ENCODE measurements at regions not wholly inside any gene's neighbourhood (a gene's known extent, or its start where the extent isn't known, plus 50 kb on each side); places are given as distances from the start of the nearest gene placed in this dataset.

DNA sequence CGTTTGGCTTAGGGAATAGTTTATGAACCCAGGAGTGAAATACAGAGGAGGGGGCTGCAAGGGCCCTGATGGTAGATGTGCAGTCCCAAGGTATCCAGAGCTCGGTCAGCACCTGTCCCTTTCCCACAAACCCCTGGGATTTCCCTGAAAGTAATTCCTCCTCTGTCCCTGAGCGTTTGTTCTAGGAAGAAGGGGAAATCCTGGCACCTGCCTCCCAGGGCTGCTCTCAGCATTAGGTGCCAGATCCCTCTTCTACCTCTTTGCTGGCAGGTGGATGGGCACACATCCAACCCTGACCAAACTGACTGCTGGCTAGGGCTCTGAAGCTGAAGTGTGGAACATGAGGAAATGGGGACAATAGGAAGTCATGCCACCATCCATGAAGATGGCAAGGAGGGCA, 824.0 kb downstream of the SLC4A3 start:
- peaks cover 13% of the 10 kb centered on the region for H3K9me3 Mint-ChIP-seq
- H3K4me3 Mint-ChIP-seq: no peak overlapping the region
- H3K27me3 Mint-ChIP-seq: no peaks in the 10 kb centered on the region
- ATAC-seq (replicated peaks; ENCODE audit: extremely low read depth, poor library complexity, severe bottlenecking) (no peak), DNase-seq (ENCODE audit: low spot score in 2 of 2) (no peak)
- no peak overlapping the region for H3K27ac Mint-ChIP-seq (ENCODE audit: low read depth)
- H3K36me3 Mint-ChIP-seq (ENCODE audit: insufficient read depth): peaks cover 2% of the 10 kb centered on the region
- H3K4me1 Mint-ChIP-seq: no peaks in the 10 kb centered on the region

DNA sequence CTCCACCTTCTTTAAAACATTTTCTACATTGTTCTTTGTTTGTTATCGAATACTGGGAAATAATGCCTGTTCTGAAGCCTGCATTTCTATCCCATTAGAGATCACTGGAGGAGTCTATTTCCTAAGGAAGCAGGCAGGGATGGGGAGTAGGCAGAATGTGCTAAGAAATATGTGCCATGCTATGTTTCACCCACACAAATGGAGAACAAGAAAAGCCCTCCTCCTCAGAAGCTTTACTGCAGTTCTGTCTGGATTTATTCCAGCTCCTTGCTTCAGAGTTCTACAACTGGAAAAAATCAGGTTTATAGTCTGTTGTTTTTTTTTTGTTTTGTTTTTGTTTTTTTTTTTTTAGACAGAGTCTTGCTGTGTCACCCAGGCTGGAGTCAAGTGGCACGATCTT, 825.1 kb downstream of the SLC4A3 start:
- H3K4me3 Mint-ChIP-seq: no peak overlapping the region
- peaks cover 5% of the 10 kb centered on the region for H3K9me3 Mint-ChIP-seq
- H3K27ac Mint-ChIP-seq (ENCODE audit: low read depth): no peak overlapping the region
- no peaks in the 10 kb centered on the region for H3K27me3 Mint-ChIP-seq
- no peaks in the 10 kb centered on the region for H3K4me1 Mint-ChIP-seq
- ATAC-seq (replicated peaks; ENCODE audit: extremely low read depth, poor library complexity, severe bottlenecking) (no peak), DNase-seq (ENCODE audit: low spot score in 2 of 2) (no peak)
- peaks cover 2% of the 10 kb centered on the region for H3K36me3 Mint-ChIP-seq (ENCODE audit: insufficient read depth)

GRCh38 chr2:220455351-220455990, 828.0 kb downstream of the SLC4A3 start:
- Mint-ChIP-seq H3K27ac (ENCODE audit: low read depth) (no peak overlapping the region), H3K36me3 (ENCODE audit: insufficient read depth) (peaks cover 2% of the 10 kb centered on the region), H3K27me3 (no peaks in the 10 kb centered on the region), H3K4me1 (no peaks in the 10 kb centered on the region), H3K4me3 (no peak overlapping the region), H3K9me3 (peaks cover 5% of the 10 kb centered on the region)
- DNase-seq (ENCODE audit: low spot score in 2 of 2): no peak
- no peak for ATAC-seq (replicated peaks; ENCODE audit: extremely low read depth, poor library complexity, severe bottlenecking)

DNA sequence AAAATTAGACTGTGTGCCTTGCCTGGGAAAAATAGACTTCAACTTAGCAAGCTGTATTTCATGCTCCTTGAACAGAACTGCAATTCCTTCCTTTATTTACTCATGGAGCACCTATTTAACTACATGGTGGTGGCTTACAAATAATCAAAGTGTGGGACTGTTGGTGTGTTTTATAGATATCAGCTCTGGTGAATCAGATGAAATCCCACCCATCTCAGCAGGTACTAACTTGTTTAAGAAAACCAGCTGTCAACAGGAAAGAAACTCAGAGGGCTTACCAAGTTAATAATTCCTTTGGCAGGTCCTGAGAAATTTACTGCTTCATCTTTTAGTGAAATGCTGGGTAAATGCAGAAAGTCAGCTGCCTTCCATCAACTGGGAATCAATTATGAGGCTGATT, 830.6 kb downstream of the SLC4A3 start:
- no peak for ATAC-seq (replicated peaks; ENCODE audit: extremely low read depth, poor library complexity, severe bottlenecking)
- no peaks in the 10 kb centered on the region for H3K36me3 Mint-ChIP-seq (ENCODE audit: insufficient read depth)
- no peak for DNase-seq (ENCODE audit: low spot score in 2 of 2)

GRCh38 chr2:220460257-220460985, 833.0 kb downstream of the SLC4A3 start:
- H3K4me3 Mint-ChIP-seq: no peak overlapping the region
- H3K27ac Mint-ChIP-seq (ENCODE audit: low read depth): no peak overlapping the region
- no peaks in the 10 kb centered on the region for H3K36me3 Mint-ChIP-seq (ENCODE audit: insufficient read depth)
- no peaks in the 10 kb centered on the region for H3K9me3 Mint-ChIP-seq
- H3K27me3 Mint-ChIP-seq: no peaks in the 10 kb centered on the region
- ATAC-seq (replicated peaks; ENCODE audit: extremely low read depth, poor library complexity, severe bottlenecking): no peak
- H3K4me1 Mint-ChIP-seq: no peaks in the 10 kb centered on the region
- no peak for DNase-seq (ENCODE audit: low spot score in 2 of 2)

More for the DNA sequence above, 830.6 kb downstream of the SLC4A3 start:
- H3K27ac Mint-ChIP-seq (ENCODE audit: low read depth): no peak overlapping the region
- H3K9me3 Mint-ChIP-seq: peaks cover 5% of the 10 kb centered on the region
- no peaks in the 10 kb centered on the region for H3K4me1 Mint-ChIP-seq
- H3K4me3 Mint-ChIP-seq: no peak overlapping the region
- H3K27me3 Mint-ChIP-seq: no peaks in the 10 kb centered on the region

GRCh38 chr2:220463876-220464275, 836.4 kb downstream of the SLC4A3 start:
- Mint-ChIP-seq H3K36me3 (ENCODE audit: insufficient read depth) (no peaks in the 10 kb centered on the region), H3K27me3 (peaks cover 9% of the 10 kb centered on the region), H3K9me3 (no peaks in the 10 kb centered on the region), H3K4me3 (no peak overlapping the region), H3K27ac (ENCODE audit: low read depth) (no peak overlapping the region), H3K4me1 (no peaks in the 10 kb centered on the region)
- no peak for ATAC-seq (replicated peaks; ENCODE audit: extremely low read depth, poor library complexity, severe bottlenecking)
- no peak for DNase-seq (ENCODE audit: low spot score in 2 of 2)

DNA sequence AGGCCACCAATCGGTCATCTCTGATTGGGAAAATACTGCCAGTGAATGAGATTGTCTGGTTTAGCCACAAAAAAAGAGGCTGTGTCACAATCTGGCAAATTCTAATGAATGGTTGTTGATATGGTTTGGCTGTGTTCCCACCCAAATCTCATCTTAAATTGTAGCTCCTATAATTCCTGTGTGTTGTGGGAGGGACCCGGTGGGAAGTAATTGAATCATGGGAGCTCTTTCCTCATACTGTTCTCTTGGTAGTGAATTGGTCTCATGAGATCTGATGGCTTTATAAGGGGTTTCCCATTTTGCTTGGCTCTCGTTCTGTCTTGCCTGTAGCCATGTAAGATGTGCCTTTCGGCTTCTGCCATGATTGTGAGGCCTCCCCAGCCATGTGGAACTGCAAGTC, 838.3 kb downstream of the SLC4A3 start:
- no peaks in the 10 kb centered on the region for H3K4me1 Mint-ChIP-seq
- H3K4me3 Mint-ChIP-seq: no peak overlapping the region
- H3K36me3 Mint-ChIP-seq (ENCODE audit: insufficient read depth): no peaks in the 10 kb centered on the region
- H3K9me3 Mint-ChIP-seq: no peaks in the 10 kb centered on the region
- DNase-seq (ENCODE audit: low spot score in 2 of 2): no peak
- ATAC-seq (replicated peaks; ENCODE audit: extremely low read depth, poor library complexity, severe bottlenecking): no peak
- no peak overlapping the region for H3K27ac Mint-ChIP-seq (ENCODE audit: low read depth)
- H3K27me3 Mint-ChIP-seq: peaks cover 9% of the 10 kb centered on the region

DNA sequence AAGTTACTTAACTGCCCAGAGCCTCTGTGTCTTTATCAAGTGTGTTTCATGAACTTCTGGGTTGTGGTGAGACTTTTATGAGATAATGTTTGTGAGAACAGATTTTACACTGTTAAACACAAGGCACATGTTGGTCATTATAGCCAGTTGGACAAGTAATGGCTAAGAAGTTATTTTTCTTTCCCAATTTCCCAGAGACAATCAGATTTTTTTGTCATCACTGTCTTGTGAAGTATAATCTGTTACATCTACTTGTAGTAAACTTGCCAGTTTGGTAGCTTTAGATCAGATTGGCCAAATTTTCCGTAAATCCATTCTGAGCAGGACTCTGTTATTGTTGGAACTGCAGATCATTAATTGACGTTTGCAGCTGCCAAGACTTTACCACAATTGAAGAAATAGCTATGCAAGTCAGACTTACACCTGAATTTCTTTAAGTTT, 838.8 kb downstream of the SLC4A3 start:
- H3K4me1 Mint-ChIP-seq: no peaks in the 10 kb centered on the region
- H3K9me3 Mint-ChIP-seq: no peaks in the 10 kb centered on the region
- no peak overlapping the region for H3K27ac Mint-ChIP-seq (ENCODE audit: low read depth)
- ATAC-seq (replicated peaks; ENCODE audit: extremely low read depth, poor library complexity, severe bottlenecking) (no peak), DNase-seq (ENCODE audit: low spot score in 2 of 2) (no peak)
- H3K4me3 Mint-ChIP-seq: no peak overlapping the region
- no peaks in the 10 kb centered on the region for H3K36me3 Mint-ChIP-seq (ENCODE audit: insufficient read depth)
- peaks cover 9% of the 10 kb centered on the region for H3K27me3 Mint-ChIP-seq

DNA sequence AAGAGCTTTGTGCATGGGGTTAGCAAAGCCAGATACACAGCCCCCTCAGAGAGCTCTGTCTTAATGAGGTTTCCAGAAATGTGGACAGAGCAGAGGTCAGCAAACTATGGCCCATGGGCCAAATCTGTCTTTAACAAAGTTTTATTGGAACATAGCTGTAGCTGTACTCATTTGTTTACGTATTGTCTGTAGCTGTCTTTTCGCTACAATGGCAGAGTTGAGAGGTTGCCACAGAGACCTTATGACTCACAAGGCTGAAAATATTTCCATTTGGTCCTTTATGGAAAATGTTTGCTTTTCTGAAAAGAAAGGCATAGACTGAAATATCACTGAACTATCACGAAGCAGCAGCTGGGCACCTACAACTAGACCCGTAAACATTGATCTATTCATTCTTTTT, 841.8 kb downstream of the SLC4A3 start:
- no peaks in the 10 kb centered on the region for H3K36me3 Mint-ChIP-seq (ENCODE audit: insufficient read depth)
- H3K4me1 Mint-ChIP-seq: no peaks in the 10 kb centered on the region
- no peak for DNase-seq (ENCODE audit: low spot score in 2 of 2)
- no peak for ATAC-seq (replicated peaks; ENCODE audit: extremely low read depth, poor library complexity, severe bottlenecking)
- peaks cover 9% of the 10 kb centered on the region for H3K27me3 Mint-ChIP-seq
- no peak overlapping the region for H3K4me3 Mint-ChIP-seq
- no peak overlapping the region for H3K27ac Mint-ChIP-seq (ENCODE audit: low read depth)
- H3K9me3 Mint-ChIP-seq: no peaks in the 10 kb centered on the region

DNA sequence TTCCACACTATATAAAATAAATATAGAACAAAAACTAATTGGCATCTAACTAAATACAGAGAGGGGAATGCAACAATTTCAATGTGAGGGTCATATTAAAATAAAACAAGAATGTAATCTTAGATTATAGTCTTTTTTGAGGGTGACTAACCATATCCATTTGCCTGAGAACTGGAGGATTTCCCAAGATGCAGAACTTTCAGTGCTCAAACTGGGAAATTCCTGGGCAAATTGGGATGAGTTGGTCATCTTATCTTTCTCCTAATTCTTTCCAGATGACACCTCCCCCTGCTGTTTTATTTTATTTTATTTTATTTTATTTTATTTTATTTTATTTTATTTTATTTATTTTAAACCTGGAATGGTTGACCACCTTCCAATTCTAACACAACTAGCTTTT, 846.2 kb downstream of the SLC4A3 start:
- Mint-ChIP-seq H3K27me3 (no peaks in the 10 kb centered on the region), H3K36me3 (ENCODE audit: insufficient read depth) (no peaks in the 10 kb centered on the region), H3K27ac (ENCODE audit: low read depth) (no peak overlapping the region), H3K4me3 (no peak overlapping the region), H3K4me1 (no peaks in the 10 kb centered on the region), H3K9me3 (no peaks in the 10 kb centered on the region)
- no peak for ATAC-seq (replicated peaks; ENCODE audit: extremely low read depth, poor library complexity, severe bottlenecking)
- DNase-seq (ENCODE audit: low spot score in 2 of 2): no peak

DNA sequence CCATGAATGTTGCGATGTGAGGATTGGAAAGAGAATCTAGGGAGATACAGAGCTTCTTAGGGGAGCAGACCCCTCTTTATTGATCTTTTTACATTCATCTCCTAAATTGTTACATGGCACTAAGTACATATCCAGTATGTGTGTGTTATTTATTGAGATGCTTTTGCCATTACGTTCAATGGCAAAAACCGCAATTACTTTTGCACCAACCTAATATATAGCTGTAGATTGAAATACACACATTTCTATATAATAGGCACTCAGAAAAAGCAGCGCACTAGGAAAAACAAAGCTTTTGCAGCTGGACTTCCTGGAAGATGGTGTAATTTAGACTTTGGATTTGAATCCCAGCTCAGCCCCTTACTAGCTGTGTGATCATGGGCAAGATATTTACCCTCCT, 849.4 kb downstream of the SLC4A3 start:
- Mint-ChIP-seq H3K27me3 (no peaks in the 10 kb centered on the region), H3K36me3 (ENCODE audit: insufficient read depth) (no peaks in the 10 kb centered on the region), H3K9me3 (peaks cover 6% of the 10 kb centered on the region), H3K27ac (ENCODE audit: low read depth) (no peak overlapping the region), H3K4me1 (no peaks in the 10 kb centered on the region), H3K4me3 (no peak overlapping the region)
- ATAC-seq (replicated peaks; ENCODE audit: extremely low read depth, poor library complexity, severe bottlenecking) (no peak), DNase-seq (ENCODE audit: low spot score in 2 of 2) (no peak)

DNA sequence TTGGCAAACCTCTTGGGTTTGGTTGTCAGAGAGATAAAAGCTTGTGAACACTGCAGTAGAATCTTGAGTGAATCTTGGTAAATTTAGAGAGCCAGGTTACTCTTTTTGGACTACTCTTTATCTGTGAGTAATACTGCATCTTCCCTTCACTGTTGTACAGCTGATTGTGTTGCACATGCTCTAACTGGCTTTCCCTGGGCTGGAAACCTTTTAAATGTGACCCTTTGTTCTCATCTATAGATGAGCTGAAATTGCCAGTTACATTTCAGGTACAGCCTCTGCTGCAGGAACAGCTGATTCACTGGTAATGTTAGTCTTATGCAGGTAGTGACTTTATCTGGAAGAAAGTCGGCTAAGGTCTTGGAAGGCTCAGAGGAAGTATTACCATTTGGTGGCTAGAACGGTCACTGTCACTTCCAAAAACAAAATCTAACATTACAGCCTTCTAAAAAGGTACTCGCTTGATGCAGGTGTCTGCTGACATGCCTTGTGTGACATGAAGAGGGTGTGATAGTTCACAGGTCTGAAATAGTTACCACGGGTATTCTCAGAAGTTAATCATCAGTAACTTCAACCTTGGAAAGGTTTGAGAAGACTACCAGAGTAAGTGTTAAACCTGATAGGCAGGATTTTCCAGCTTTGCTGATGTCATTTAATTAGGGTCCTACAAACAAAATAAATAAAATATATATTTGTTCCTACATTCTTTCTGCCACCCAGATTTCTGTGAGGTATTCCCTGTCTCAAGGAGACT, 851.1 kb downstream of the SLC4A3 start:
- Mint-ChIP-seq H3K4me1 (no peaks in the 10 kb centered on the region), H3K9me3 (peaks cover 6% of the 10 kb centered on the region), H3K27me3 (no peaks in the 10 kb centered on the region), H3K27ac (ENCODE audit: low read depth) (no peak overlapping the region), H3K36me3 (ENCODE audit: insufficient read depth) (no peaks in the 10 kb centered on the region), H3K4me3 (no peak overlapping the region)
- ATAC-seq (replicated peaks; ENCODE audit: extremely low read depth, poor library complexity, severe bottlenecking) (no peak), DNase-seq (ENCODE audit: low spot score in 2 of 2) (no peak)

- H3K27ac Mint-ChIP-seq (ENCODE audit: low read depth): no peak overlapping the region
- no peak for DNase-seq (ENCODE audit: low spot score in 2 of 2)
- H3K4me1 Mint-ChIP-seq: no peaks in the 10 kb centered on the region
- ATAC-seq (replicated peaks; ENCODE audit: extremely low read depth, poor library complexity, severe bottlenecking): no peak
- H3K36me3 Mint-ChIP-seq (ENCODE audit: insufficient read depth): no peaks in the 10 kb centered on the region
- H3K27me3 Mint-ChIP-seq: no peaks in the 10 kb centered on the region
- H3K4me3 Mint-ChIP-seq: no peak overlapping the region
- H3K9me3 Mint-ChIP-seq: peaks cover 11% of the 10 kb centered on the region
Measured at GRCh38 chr2:220482716-220483115, 855.3 kb downstream of the SLC4A3 start.

Data from central memory CD8-positive, alpha-beta T cell (primary cell).